ENCODE measurements at regions not wholly inside any gene's neighbourhood (a gene's known extent, or its start where the extent isn't known, plus 50 kb on each side); places are given as distances from the start of the nearest gene placed in this dataset.

- TF ChIP-seq CTCF (IDR thresholded peaks at IDR 0.05) (no peak), EP300 (IDR thresholded peaks at IDR 0.05) (no peak), POLR2A (IDR thresholded peaks at IDR 0.05) (no peak)
These were observed 265.1 kb downstream of the EIPR1 start for GRCh38 chr2:3112553-3112952.
